ENCODE measurements at regions not wholly inside any gene's neighbourhood (a gene's known extent, or its start where the extent isn't known, plus 50 kb on each side); places are given as distances from the start of the nearest gene placed in this dataset.
"Not testable (repeated sequence)": the region's sequence is repeated elsewhere in the genome, so short reads cannot be mapped to it uniquely, and the experiment has no call there.

- DNase-seq: no peak
Measured at GRCh38 chr6:149127212-149127611, 190.3 kb upstream of the TAB2 start.

- DNase-seq: no peak
Measured at GRCh38 chr6:149128489-149129145, 188.9 kb upstream of the TAB2 start.

GRCh38 chr6:149129371-149130077 lies 188.0 kb upstream of the TAB2 start:
- peak; percentile 85 to 95 (median 94) for DNase-seq

- DNase-seq: peak in 1 of 3 donors; percentile 25
Measured at GRCh38 chr6:149130090-149130489, 187.4 kb upstream of the TAB2 start.

GRCh38 chr6:149130508-149130907 lies 187.0 kb upstream of the TAB2 start:
- DNase-seq: no peak

- DNase-seq: no peak
Measured at GRCh38 chr6:149131891-149132290, 185.6 kb upstream of the TAB2 start.

GRCh38 chr6:149132336-149132735 lies 185.2 kb upstream of the TAB2 start:
- no peak for DNase-seq

GRCh38 chr6:149134511-149134933 lies 183.0 kb upstream of the TAB2 start:
- DNase-seq: no peak

GRCh38 chr6:149135809-149136208 lies 181.7 kb upstream of the TAB2 start:
- DNase-seq: no peak

GRCh38 chr6:149136273-149136912 lies 181.1 kb upstream of the TAB2 start:
- DNase-seq: no peak

GRCh38 chr6:149136913-149137286 lies 180.6 kb upstream of the TAB2 start:
- no peak for DNase-seq

- DNase-seq: no peak
Measured at GRCh38 chr6:149137594-149137993, 179.9 kb upstream of the TAB2 start.

GRCh38 chr6:149138089-149138488 lies 179.4 kb upstream of the TAB2 start:
- DNase-seq: no peak

- no peak for DNase-seq
Measured at GRCh38 chr6:149138699-149139294, 178.7 kb upstream of the TAB2 start.

- no peak for DNase-seq
Measured at GRCh38 chr6:149139782-149140136, 177.8 kb upstream of the TAB2 start.

- no peak for DNase-seq
Measured at GRCh38 chr6:149140137-149140909, 177.2 kb upstream of the TAB2 start.

GRCh38 chr6:149140910-149141290 lies 176.6 kb upstream of the TAB2 start:
- peak in 2 of 3 donors; percentile 42 to 55 for DNase-seq

GRCh38 chr6:149142924-149143429 lies 174.5 kb upstream of the TAB2 start:
- no peak for DNase-seq

- DNase-seq: not testable (repeated sequence)
Measured at GRCh38 chr6:149145800-149146199, 171.7 kb upstream of the TAB2 start.

GRCh38 chr6:149147195-149147594 lies 170.3 kb upstream of the TAB2 start:
- no peak for DNase-seq

GRCh38 chr6:149147938-149148718 lies 169.4 kb upstream of the TAB2 start:
- DNase-seq: peak in 2 of 3 donors; percentile 23 to 33

- DNase-seq: no peak
Measured at GRCh38 chr6:149149653-149150052, 167.9 kb upstream of the TAB2 start.
